ENCODE measurements at regions not wholly inside any gene's neighbourhood (a gene's known extent, or its start where the extent isn't known, plus 50 kb on each side); places are given as distances from the start of the nearest gene placed in this dataset.
"Not testable (repeated sequence)": the region's sequence is repeated elsewhere in the genome, so short reads cannot be mapped to it uniquely, and the experiment has no call there.

GRCh38 chr4:66284991-66285451 is 614.7 kb upstream of the EPHA5 start:
- DNase-seq (ENCODE audit: low read depth in 2 of 2) = no peak

DNA sequence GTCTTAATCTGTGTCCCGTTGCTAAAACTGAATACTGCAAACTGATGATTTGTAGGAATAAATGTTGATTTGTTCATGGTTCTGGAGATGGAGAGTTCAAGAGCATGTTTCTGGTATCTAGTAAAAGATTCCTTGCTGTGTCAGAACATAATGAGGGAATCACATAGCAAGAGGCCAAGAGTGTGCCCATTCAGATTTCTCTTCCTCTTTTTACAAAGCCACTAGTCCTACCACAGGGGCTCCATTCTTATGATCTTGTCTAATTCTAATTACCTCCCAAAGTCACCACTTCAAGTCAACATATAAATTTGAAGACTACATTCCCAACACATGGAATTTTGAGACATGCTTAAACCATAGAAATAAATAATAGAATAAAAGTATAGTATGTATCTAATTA is 608.8 kb upstream of the EPHA5 start:
- DNase-seq (ENCODE audit: low read depth in 2 of 2) = no peak

DNA sequence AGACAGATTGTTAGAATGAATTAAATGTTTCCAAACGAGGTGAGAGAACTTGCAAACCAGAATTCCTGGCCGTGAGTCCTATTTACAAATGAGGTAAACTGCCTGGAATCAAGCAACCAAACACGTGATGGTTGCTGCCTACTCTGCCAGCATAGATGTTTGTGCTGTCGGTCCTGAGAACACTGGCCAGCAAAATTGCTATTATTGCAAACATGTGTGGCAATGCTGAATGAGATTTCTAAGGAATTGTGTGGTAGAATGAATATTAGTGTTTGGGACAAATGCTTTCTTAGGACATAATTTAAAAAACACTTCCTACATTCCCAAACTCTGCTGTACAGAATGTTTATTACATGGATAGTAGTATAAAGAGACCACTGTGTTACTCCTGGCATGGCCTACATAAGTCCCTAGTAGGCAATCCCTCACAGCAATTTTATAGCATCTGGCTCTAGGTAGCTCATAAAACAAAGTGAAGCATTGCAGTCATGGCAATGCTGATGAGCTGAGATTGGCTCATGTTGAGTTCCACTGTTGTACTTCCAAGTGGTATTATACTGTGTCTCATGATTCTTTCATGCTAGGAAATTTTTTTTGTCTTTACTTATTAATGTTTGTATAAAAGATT is 605.2 kb upstream of the EPHA5 start:
- DNase-seq (ENCODE audit: low read depth in 2 of 2) = no peak

GRCh38 chr4:66273110-66273509 is 602.8 kb upstream of the EPHA5 start:
- no peak for DNase-seq (ENCODE audit: low read depth in 2 of 2)

GRCh38 chr4:66270356-66270755 is 600.1 kb upstream of the EPHA5 start:
- not testable (repeated sequence) for DNase-seq (ENCODE audit: low read depth in 2 of 2)

DNA sequence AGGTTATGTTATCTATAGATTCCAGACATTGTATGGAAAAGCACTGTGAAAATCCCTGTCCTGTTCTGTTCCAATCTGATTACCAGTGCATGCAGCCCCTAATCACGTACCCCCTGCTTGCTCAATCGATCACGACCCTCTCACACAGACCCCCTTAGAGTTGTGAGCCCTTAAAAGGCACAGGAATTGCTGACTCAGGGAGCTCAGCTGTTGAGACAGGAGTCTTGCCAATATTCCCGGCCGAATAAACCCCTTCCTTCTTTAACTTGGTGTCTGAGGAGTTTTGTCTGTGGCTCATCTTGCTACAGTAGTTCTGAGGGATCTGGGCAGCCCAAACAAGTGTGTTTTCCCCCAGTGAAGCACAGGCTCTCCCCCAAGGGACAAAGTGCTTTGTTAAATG is 596.3 kb upstream of the EPHA5 start:
- not testable (repeated sequence) for DNase-seq (ENCODE audit: low read depth in 2 of 2)

DNA sequence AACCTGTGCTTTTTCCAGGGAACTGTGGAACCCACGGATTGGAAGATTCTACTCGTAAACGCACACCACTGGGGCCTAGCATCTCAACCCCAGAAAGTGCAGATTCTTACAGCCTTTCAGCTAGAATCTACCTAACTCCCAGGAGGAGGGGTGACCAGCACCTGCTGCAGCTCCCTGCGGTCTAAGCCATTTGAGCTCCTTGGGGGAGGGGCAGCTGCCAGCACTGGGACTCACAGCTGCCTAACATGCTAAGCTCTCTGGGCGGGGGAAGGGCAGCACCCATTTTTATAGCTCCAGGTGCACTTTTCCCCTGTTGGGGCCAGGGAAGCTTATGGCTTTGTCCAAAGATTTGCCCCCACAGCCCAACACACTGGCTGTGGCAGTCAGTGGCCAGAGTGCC is 595.7 kb upstream of the EPHA5 start:
- no peak for DNase-seq (ENCODE audit: low read depth in 2 of 2)

- no peak for DNase-seq (ENCODE audit: low read depth in 2 of 2)
These were observed 582.0 kb upstream of the EPHA5 start for GRCh38 chr4:66252291-66252690.

- DNase-seq (ENCODE audit: low read depth in 2 of 2) = no peak
These were observed 576.4 kb upstream of the EPHA5 start for GRCh38 chr4:66246643-66247042.

DNA sequence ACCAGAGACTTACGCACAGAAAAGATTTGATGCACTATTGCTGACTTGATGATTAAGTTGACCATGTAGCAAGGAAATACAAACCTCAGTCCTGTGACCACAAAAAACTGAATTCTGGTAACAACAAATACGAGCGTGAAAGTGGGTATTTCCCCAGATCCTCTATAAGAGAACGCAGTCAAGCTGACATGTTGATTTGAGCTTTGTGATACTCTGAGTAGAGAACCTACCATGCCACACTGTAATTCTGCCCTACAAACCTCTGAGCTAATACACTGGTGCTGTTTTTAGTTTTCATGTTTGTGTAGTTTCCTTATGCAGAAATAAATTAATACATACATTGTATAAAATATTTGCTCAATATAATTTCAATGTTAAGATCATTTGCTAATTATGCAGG is 565.6 kb upstream of the EPHA5 start:
- DNase-seq (ENCODE audit: low read depth in 2 of 2) = no peak

DNA sequence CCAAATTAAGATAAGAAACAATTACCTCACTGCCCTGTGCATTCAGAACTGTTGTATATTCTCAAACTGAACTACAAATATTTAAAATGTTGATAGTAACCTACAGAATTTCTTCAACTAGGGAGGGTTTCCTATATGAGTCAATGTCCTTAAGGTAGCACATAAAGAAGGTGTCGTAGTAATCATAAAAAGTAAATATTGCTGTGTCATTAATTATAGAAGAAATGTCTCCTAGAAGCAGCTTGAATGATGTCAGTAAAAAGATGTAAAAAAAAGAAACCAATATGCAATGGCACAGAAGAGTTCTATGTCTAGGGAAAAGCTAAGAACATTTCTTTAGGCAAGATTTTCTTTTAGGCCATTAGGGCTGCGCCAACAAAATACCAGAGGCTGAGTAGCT is 559.6 kb upstream of the EPHA5 start:
- no peak for DNase-seq (ENCODE audit: low read depth in 2 of 2)

GRCh38 chr4:66225539-66225938 is 555.2 kb upstream of the EPHA5 start:
- no peak for DNase-seq (ENCODE audit: low read depth in 2 of 2)

GRCh38 chr4:66223068-66223703 is 552.9 kb upstream of the EPHA5 start:
- DNase-seq (ENCODE audit: low read depth in 2 of 2) = no peak

GRCh38 chr4:66219401-66219800 is 549.1 kb upstream of the EPHA5 start:
- no peak for DNase-seq (ENCODE audit: low read depth in 2 of 2)

DNA sequence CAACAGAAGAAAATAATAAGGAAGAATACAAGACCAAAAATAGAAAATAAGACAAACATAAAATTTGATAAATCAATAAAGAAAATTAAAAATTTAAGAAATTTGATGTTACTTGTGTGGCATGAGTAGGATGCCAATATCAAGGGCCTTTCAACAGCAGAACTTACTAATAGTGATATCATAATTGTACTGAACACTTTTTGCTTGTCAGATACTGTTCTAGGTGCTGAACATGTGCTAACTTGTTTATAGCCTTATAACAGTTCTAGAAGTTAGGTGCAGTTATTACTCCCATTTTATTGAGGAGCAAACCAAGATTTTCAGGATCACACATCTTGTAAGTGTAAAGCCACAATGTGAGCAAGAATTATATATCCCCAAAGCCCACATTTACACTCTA is 546.0 kb upstream of the EPHA5 start:
- no peak for DNase-seq (ENCODE audit: low read depth in 2 of 2)

- DNase-seq (ENCODE audit: low read depth in 2 of 2) = no peak
These were observed 542.2 kb upstream of the EPHA5 start for GRCh38 chr4:66212489-66212888.

DNA sequence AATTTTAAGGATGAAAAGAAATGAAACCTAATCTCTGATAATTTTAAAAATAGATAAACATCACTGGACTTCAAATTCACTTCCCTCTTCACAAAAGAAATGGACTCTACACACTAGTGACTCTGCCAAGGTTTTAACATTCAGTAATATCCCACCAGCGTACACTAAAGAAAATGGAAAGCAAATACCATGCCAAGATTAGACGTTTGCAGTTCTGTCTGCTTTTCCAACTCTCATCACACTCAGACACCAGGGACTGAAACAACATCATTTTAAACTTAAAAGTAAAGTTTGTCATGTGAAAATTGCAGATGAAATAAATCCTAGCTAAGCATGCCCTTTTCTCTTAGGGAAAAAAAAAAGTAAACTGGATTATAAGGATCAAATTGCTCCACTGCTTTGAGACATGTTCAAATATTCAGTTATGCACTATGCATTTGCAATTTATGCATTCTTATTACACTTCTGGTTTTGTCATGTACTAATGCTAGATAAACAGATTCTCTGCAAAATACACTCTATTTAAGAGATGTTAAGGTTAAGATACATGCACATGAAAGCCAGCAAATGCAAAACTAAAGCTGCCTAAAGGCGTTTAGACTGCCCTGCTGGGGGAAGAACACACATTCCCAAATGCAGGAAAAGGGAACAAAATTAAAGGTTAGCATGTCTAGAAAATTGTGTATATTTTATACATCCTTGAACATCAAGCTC is 534.4 kb upstream of the EPHA5 start:
- no peak for DNase-seq (ENCODE audit: low read depth in 2 of 2)

- no peak for DNase-seq (ENCODE audit: low read depth in 2 of 2)
These were observed 532.6 kb upstream of the EPHA5 start for GRCh38 chr4:66202870-66203269.

DNA sequence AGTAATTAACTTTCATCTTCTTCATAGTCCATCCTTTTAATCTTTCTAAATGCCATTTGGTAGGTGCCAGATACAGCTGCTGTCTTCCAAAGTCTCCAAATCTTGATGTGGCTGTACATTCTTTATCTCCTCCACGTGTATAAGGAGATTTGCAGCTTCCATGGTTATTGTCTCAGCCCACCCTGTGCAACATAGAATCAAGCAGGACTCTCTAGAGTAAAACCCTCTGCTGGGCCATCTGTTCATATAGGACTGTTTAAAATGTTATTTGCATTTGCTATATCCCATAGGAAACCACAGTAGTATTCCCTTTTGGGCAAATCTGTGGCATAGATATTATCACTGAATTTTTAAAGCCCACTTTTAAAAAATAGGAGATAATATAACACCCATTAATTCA is 527.2 kb upstream of the EPHA5 start:
- DNase-seq (ENCODE audit: low read depth in 2 of 2) = no peak

DNA sequence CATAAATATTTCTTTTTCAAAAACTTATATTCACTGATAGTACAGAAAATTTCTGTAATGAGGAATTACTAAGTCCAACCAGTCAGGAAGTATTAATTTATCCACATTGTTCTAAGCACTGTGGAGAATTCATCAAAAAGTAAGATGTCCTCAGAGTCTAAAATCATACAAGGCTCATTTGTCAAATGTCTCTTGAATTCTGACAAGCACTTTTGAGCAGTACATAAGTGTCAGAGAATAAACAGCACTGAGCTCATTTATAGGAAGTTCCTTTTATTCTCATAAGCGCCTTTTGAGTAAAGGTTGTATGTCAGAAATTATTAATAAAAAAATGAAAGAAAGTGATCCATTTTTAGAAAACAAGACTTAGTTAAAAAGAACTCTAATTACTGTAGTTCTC is 523.2 kb upstream of the EPHA5 start:
- DNase-seq (ENCODE audit: low read depth in 2 of 2) = no peak

GRCh38 chr4:66187175-66187720 is 517.0 kb upstream of the EPHA5 start:
- no peak for DNase-seq (ENCODE audit: low read depth in 2 of 2)

- DNase-seq (ENCODE audit: low read depth in 2 of 2) = no peak
These were observed 515.8 kb upstream of the EPHA5 start for GRCh38 chr4:66186095-66186494.

GRCh38 chr4:66182636-66183035 is 512.3 kb upstream of the EPHA5 start:
- DNase-seq (ENCODE audit: low read depth in 2 of 2) = no peak
